ENCODE measurements at regions not wholly inside any gene's neighbourhood (a gene's known extent, or its start where the extent isn't known, plus 50 kb on each side); places are given as distances from the start of the nearest gene placed in this dataset.
"Not testable (repeated sequence)": the region's sequence is repeated elsewhere in the genome, so short reads cannot be mapped to it uniquely, and the experiment has no call there.

DNA sequence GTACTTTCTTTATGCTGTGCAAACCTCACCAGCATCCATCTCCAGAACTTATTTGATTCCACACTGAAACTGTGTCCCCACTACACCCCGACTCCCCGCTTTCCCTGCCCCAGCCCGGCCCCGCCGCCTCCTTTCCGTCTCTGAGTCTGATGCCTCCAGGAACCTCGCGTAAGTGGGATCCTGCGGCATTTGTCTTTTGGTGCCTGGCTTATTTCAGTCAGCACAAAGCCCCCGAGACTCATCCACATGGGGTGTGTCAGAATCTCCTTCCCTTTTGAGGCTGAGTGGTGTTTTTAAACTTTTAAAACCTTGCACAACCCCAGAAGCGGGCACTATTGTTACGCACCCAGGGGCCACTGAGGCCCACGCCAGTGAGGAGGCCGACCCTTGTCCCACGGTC, 214.4 kb downstream of the BANP start:
- DNase-seq = not testable (repeated sequence)

DNA sequence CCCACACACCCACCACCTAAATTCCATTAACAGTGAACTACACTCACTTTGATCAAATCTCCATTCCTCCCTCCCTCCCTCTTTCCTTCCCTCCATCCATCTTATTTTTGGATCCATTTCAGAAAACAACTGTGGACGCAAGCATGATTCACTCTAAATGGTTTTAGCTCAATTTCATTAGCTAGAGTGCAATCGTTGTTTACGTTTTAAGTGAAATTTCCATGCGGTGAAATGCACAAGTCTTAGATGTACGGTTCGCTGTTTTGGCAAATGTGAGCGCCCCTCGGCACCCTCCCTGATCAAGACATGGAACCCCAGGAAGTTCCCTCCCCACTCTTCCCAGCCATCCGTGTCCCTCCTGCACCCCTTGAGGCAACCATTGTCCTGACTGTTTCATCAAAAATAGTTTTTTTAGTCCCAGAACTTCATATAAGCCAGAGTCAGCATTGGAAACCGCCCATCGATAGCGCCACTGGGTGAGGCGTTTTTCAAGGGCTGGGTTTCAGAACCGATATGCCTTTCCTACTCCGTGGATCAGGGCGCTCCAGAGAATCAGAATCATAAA, 215.1 kb downstream of the BANP start:
- not testable (repeated sequence) for DNase-seq

DNA sequence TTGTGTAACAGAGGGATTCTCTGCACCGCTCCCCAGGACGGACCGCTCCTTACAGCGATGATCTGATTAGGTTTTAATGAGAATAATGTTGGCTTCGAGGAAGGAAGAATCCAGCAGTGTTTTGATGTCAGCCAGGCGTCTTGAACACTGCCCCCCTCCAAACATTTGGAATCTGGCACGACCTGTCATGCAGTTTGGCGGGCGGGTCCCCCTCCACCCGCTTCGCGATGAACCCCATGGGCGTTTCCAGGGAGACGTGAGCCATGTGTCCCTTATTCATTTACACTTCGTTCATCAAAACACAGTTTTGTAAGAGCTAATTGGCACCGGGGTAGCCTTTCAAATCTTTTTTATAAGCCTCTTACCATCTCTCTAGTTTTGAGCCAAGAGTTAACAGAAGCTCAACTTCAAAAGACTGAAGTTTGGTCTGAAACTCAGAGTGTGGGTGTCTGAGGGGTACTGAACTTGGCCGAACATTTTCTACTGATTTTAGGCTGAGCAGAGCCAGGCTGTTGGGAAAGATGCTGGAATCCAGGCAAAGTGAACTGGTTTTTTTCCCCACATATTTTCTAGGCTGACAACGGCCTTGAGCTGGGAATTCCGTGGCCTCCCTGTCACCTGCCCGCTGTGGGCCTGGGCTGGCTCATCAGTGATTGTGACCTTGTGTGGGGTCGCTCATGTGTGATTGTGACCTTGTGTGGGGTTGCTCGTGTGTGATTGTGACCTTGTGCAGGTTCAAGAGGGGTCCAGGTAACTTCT, 214.8 kb upstream of the ZNF469 start:
- not testable (repeated sequence) for DNase-seq

DNA sequence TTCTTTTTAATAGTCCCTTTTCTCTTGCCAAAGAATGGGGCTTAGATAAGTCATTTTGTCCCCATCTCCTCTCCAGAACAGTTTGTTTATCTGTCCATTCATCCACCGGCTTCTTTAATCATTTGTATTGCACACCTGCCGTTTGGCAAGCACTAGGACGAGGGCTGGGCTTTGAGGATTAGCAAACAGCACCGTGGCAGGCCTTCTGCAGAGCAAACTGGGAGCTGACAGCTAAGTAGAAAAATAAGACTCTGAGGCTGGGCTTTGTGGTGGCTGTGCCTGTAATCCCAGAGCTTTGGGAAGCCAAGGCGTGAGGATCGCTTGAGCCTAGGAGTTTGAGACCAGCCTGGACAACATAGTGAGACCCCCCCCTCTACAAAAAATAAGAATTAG, 214.2 kb upstream of the ZNF469 start:
- DNase-seq = not testable (repeated sequence)

DNA sequence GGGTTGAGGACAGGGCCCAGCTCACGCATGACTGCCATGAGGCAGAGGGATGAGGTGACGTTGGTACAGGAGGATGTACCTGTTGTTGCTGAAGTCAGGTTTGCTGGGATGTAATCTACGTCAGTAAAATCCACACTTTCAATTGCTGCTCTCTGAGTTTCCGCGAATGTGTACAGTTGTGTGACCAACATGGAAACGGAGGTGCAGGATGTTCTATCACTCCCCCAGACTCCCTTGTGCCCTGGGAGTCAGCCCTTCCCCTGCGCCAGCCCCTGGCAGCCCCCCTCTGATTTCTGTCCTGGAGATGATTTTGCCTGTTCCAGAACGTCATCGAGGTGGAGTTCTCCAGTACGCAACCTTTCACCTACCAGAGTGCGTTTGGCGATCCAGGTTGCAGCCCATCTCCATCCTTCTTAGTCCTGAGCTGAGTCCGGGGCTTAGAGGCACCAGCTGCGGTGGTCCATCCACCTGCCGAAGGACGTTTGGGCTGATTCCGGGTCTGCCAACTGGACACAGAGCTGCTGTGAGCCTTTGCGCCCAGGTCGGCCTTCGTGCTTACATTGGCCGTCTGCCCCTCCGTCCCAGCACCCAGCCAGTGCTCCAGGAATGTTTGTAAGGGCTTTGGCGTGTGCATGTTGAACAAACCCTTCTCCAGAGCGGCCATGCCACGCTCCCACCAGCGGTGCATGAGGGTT, 213.5 kb upstream of the ZNF469 start:
- not testable (repeated sequence) for DNase-seq

DNA sequence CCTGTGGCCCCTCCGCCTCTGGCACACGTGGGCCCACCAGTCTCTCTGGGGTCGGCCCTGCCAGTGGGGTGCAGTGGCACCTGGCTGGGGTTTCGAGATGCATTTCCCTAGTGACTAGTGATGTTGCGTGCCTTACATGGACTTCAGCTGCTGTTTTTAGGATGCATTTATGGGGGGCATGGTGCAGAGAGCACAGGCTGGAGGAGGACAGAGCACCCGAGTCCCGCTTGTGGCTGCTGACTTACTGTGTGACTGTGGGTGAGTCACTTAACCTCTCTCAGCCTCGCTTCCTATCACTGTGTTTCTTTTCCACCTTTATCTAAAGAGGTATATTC, 213.0 kb upstream of the ZNF469 start:
- not testable (repeated sequence) for DNase-seq

DNA sequence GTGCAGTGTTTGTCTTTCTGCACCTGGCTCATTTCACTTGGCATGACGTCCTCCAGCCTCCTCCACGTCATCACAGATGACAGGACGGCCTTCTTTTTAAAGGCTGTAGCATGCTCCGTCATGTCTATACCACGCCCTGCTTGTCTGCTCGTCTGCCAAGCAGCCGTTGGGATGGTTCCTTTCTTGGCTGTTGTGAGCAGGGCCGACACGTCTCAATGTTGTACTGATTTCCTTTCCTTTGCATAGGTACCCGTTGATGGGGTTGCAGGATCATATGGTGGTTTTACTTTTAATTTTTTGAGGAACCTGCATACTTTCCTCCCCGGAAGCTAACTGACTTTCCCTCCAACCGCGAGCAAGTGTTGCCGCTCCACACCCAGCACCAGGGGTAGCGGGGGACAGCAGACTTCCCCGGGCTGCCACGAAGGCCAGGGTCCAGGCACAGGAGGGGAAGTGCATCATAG, 212.2 kb upstream of the ZNF469 start:
- DNase-seq = no peak

DNA sequence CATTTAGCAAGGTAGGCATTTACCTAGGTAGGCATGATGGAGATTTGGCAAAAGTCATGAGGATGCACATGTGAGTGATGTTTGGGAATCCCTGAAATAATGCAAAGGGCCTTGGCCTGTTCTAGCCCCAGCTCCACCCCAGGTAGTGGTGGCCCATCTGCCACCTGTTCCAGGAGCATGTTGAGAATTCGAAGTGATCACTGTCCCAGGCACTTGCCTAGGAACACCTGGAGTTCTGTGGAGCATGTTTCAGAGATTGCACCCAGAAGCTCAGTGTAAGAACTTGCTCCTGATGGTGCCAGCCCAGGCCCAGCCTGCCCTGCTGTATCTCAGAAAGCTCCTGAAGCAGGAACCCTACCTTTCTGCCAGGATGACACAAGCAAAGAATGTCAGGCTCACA, 211.6 kb upstream of the ZNF469 start:
- DNase-seq = not testable (repeated sequence)

DNA sequence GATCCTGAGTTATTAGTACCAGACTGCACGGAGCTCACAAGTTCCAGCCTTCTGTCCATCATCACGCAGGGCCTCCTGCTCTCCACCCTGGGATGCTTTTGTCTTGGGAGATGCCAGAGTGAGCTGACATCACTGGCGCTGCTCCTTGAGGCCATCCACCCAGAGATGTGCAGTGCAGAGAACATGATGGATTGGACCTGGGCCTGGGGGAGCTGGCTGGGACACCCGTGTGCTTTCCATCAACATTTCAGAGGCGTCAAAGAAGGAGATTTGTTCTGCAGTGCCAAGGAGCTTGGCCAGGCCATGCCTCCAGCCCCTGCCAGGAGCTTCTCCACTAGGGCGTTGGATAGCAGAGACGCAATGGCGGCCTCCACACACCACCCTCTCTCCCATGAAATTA, 206.6 kb upstream of the ZNF469 start:
- DNase-seq = not testable (repeated sequence)

DNA sequence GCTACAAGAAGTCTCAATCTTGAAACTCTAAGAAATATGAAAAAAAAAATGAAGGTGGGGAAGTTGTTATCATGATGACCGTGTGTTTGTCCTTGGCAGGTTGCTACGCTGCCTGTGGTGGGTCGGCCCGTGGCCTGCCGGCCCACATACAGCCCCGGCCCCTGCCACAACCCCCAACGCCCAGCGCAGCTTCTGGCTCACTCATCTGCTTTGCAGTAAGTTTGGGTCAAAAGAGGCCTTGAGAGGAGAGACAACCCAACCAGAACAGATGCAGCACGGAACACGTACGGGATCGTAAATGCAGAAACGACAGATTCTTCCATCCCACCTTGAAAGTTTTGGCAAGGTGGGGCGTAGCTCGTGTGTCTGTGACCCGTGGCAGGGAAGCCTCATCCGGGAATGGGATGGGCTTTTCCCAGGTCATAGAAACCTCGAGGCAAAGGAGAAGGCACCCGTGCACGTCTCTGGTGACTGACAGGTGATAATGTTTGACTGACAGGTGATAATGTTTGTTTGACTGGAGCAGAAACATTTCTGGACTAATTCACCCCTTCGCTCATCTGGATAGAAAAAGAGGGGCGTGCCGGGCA, 206.1 kb upstream of the ZNF469 start:
- not testable (repeated sequence) for DNase-seq

DNA sequence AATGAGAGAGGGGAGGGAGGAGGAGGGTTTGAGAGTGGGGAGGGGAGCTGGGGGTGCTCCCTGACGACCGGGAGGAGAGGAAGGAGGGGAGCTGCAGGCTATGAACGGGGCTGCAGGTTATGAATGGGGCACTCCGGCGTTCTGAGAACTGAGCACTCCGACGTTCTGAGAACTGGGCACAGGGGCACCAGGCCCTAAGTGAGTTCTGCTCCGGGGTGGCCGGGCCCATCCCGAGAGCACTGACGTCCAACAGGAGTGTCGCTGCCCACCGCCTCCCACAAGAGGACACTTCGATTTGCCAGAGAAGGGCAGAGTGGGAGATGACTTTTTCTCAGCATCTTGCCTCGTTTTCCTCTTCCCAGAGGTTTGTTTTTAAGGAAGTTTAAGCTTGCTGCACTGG, 204.5 kb upstream of the ZNF469 start:
- not testable (repeated sequence) for DNase-seq

DNA sequence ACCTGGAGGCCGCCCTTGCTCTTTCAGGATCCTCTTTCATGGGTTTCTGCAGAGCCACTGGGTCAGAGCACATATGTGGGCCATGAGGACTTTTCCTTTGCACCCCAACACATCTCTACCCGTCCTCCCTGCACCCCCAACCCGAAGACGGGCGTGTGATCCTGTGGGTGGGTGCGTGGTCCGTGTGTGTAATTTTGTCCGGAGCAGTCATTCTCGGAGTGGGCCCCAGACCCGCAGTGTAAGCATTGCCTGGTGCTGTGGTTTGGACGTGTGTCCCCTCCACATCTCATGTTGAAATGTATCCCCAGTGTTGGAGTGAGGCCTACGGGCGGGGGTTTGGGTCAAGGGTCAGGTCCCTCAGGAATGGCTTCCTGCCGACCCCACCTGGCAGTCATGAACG, 203.9 kb upstream of the ZNF469 start:
- not testable (repeated sequence) for DNase-seq

DNA sequence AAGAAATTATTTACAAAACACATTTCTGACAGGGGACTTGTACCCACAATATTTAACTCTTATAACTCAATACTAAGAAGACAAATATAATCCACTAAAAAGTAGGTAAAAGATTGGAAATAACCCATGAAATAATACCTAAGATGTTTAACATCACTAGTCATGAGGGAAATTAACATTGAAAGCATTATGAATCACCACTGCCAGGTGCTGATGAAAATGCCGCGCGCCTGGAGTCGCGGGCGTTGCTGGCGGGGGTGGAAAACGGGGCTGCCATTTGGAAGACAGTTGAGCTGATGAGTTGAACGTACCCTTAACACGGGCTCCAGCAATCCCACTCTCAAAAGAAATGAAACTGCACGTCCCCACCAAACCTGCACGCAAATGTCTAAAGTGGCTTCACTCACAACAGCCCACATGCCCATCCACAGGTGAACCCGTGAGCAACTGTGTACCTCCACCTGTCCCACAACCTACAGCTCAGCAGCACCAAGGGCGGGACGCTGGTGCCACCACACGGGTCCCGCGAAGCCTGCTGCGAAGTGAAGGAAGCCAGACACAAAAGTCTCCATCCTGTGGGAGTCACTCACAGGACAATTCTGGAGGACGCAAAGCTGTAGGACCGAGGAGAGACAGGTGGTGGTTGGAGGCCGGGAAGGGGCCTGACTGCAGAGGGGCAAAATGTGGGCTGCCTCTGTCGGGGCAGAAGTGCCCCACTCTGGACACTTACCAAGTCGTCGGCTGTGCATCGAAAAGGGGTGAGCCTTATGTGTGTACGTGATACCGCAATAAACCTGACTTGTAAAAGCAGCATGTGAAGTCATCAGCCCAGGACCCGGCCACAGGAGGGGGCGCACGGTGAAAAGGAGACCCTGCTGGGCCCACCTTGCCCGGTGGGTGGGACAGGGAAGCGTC, 199.5 kb upstream of the ZNF469 start:
- DNase-seq = not testable (repeated sequence)

DNA sequence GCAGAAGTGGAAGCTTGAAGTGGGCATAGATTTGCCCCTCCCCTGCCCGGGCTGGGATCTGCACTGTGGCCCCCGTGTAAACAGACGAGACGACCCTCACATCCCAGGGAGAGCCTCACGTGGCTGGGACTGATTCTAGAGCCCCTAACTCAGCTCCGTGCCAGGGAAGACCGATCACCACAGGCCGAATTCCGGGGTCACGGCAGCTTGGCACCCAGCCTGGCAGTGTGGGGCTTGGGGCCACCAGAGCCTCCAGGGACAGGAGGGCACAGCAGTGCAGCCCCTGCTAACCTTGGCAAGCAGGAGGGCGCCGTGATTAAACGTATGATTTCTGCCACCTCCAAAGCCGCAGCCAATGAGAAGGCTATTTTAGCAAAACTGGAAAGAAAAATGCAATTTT, 198.7 kb upstream of the ZNF469 start:
- not testable (repeated sequence) for DNase-seq

DNA sequence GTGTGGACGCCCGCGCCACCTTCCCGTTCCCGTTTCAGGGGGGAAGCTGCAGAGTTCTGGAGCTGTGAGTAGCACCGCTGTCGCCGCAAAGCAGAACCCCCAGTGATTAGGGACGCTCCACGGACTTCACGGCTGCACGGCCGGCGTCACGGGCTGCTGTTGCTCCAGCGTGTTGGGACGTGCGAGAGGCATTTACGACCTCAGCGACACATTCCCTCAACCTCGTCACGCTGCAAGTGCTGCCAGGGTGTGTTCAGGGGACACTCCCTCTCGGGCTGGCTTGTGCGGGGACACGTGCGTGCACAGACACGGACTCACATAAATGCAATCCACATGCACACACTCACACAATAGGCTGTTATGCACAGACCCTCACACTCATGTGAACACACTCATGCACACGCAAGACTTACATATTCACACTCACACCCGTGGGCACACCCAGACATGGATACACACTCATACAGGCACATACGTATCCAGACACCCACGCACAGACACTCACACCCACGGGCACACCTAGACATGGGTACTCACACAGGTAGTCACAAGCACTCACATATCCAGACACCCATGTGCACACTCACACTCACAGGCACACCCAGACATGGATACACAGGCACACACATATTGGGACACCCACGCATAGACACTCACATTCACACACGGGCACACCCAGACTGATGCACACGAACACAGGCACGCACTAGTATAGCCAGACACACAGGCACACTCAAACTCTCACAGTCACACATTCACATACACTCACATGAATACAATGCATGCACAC, 198.0 kb upstream of the ZNF469 start:
- not testable (repeated sequence) for DNase-seq

DNA sequence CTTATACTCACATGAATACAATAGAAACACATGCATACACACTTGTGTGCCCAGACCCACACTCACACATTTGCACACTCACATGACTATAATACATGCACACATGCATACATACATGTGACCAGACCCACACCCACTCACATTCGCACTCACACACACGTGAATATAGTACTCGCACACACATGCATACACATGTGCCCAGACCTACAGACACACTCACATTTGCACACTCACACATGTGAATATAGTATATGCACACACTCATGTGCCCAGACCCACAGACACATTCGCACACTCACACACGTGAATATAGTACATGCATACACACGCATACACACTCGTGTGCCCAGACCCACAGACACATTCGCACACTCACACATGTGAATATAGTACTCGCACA, 197.4 kb upstream of the ZNF469 start:
- not testable (repeated sequence) for DNase-seq

DNA sequence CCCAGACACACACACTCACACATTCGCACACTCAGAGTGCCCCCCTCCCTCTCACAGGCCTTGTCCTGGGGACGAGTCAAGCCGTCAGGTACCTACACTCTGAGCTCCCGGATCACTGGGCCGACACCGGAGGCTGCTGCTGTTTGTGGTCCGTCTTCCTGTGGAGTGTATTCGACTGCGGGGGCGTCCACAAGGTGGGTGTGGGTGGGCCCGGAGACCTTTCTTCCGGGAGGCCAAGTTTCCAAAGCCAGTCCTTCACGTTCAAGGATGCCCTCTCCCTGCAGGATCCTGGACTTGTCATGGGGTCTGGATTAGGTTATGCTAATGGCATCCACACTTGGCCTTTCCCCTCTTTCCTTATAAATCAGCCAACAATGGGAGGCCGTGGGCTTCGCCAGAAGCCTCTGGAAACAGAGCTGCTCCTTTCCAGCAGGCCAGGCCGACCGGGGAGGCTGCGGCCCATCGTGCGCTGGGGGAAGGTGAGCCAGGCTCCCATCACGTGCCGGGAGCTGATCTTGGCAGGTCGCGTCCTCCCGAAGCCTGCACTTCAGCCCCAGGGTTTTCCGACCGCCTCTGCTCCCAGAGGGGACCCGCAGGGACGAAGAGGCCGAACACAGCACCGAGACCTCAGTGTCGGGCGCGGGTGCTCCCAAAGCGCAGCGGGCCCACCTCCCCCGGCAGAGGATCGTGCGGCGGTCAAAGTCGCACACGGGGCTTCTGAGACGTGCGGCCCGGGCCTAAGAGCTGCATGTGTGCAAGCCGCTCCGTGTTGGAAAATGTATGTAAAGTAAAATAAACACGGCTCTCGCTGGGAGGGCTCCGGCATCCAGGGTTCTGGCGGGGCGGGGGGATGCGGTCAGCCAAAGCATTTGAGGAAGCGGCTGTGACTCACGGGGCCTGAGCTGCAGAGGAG, 196.5 kb upstream of the ZNF469 start:
- not testable (repeated sequence) for DNase-seq

DNA sequence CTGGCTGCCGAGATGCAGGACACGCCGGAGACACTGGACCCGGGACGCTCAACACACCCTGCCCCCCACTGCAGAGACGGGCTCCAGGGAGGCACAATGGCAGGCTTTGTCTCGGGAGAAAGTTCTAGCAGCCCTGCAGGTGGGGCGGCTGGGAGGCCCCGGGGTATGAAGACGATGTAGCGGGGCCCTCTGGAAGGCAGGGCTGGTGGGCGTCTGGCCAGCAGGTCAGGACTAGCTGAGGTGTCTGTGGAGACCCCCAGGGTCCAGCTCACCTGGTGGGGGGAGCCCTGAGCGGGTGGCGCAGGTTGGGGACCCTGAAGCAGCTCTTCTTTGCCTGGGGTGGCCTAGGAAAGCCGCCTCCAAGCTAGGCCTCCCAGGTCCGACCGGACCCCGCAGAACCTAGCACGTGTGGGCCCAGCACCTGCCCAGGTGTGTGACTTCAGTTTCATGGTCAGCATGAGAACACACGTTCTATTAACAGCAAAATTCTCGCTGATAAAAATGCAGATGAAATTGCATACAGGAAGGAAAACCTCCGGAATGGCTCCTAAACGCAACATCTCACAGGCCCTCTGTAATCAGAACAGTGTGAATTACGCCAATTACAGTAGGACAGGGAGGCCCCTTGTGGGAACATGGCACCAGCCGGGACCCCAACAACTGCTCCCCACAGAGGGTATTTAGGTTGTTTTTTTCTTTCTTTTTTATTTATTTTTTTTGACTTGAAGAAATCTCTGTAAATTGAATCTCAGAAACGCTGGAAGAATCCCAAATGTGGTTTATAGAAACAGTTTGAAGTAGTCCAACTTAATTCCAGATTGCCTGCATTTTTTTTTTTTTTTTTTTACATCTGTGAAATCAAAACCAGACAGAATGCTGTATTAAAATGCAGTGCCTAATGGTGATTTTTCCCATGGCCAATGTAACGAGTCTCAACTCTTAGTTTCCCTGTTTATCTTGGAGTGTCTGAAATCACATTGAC, 195.6 kb upstream of the ZNF469 start:
- DNase-seq = not testable (repeated sequence)

DNA sequence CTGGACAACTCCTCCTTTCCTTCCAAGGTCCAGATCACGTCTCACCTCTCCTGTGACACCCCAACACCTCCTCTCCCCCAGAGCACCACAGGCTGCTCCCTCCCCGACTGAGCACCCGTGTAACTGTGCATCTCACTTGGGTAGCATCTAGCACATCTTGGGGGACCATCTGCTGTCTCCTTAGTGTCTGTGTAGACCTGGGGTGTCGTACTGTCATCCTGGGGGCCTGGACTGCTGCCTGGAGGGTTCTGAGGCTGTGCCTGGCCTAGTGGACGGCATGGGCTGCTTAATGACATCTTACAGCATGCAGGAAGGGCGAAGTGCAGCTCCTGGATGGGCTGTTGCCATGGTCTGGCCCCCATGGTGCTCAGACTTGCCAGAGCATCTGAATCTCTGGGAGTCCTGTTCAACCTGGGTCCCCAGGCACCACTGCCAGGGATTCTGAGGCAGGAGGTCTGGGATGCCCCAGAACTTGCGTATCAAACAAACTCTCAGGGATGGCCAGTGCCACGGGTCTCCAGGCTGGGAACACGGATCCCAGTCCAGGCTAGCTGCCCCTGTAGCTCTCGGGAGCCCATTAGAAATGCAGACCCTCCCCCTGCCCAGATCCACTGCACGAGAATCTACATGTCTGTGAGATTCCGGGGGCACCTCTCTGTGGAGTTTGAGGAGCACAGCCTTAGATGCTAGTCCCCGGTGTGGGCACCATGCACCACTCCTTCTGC, 194.4 kb upstream of the ZNF469 start:
- DNase-seq = not testable (repeated sequence)

Data from OCI-M1 (cell line).